GM18907 (cell line): ENCODE measurements at regions not wholly inside any gene's neighbourhood (a gene's known extent, or its start where the extent isn't known, plus 50 kb on each side); places are given as distances from the start of the nearest gene placed in this dataset.
A peak's percentile ranks its signal among the peaks of the same experiment; 100 is the strongest.

Experiments used
- ATAC-seq: cut with Tn5 transposase; IDR thresholded peaks from one replicate; pipeline ENCODE4 v1.9.1; 2021; ENCODE audit warnings: mild to moderate bottlenecking, moderate library complexity; ENCODE audit not compliant: unreplicated experiment

GRCh38 chr6:99091985-99092384 lies 144.2 kb upstream of the FBXL4 start:
- ATAC-seq = peak; percentile 89

DNA sequence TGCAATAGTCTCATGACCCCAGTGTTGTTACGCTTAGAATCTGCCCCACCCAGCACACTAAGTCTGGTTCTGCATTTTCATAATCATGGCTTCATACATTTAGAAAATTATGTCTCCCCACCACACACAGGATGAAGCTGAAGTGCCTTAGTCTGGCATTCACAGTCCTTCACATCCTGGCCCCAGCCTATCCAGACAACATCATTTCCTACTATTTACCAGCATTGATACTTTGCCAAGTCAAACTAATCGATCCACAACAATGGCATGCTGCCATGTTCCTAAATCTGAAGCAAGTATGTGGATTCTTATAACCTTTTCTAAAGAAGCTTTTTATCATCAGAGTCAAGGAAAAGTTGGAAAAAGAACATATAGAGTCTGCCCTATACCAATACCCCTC lies 132.4 kb upstream of the FBXL4 start:
- ATAC-seq = no peak

DNA sequence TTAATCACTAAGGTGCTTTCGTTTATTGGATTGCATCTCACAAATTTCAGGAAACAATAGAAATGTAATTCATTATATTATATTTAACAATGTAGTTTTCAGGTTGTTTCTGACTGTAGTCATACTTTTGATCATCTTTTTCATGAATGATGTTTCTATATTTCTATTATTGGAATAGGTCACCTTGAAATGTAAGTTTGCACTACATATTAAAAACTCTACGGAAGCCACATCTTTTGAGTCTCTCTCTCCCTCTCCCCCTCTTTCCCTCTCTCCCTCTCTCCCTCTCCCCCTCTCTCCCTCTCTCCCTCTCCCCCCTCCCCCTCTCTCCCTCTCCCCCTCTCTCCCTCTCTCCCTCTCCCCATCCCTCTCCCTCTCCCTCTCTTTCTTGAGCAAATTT lies 131.3 kb upstream of the FBXL4 start:
- no peak for ATAC-seq

GRCh38 chr6:99073223-99073622 lies 125.5 kb upstream of the FBXL4 start:
- ATAC-seq = no peak

GRCh38 chr6:99066044-99066443 lies 118.3 kb upstream of the FBXL4 start:
- ATAC-seq = no peak

- no peak for ATAC-seq
Measured at GRCh38 chr6:99064834-99065233, 117.1 kb upstream of the FBXL4 start.

- ATAC-seq = no peak
Measured at GRCh38 chr6:99036672-99037071, 88.9 kb upstream of the FBXL4 start.

DNA sequence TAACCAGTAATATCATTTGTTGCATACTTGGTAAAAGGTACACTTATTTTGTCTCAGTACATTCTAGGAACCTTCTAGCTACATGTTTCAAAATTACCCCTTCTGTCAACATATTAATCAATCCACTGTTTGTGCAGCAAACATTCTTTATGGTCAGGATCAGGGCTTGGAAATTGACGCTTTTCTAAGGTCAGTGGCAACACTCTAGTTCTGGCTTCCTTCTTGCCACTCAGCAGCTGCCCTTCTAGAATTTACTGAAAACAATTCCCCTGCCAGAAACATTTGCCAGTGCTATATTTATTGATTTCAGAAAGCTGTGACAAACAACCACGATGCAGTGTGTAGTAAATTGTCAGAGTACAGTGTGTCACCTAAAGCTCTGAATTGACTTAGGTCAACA lies 84.7 kb upstream of the FBXL4 start:
- no peak for ATAC-seq

DNA sequence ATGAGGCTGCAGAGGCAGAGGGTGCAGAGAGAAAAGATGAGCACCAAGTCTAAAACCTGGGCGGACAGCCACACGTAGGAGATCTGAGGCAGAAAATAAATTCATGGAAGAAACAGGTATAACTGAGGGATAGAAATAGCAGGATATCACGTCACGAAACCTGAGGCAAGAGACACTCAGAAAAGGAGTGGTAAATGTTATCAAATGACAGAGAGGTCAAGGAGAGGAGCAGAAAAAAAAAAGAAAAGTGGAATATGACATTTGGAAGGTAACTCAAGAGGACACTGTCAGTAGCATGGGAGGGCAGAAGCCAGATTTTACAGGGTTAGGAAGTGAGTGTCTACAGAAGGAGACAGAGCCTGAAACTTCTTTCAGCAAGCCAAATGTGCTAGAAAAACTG lies 84.2 kb upstream of the FBXL4 start:
- no peak for ATAC-seq

DNA sequence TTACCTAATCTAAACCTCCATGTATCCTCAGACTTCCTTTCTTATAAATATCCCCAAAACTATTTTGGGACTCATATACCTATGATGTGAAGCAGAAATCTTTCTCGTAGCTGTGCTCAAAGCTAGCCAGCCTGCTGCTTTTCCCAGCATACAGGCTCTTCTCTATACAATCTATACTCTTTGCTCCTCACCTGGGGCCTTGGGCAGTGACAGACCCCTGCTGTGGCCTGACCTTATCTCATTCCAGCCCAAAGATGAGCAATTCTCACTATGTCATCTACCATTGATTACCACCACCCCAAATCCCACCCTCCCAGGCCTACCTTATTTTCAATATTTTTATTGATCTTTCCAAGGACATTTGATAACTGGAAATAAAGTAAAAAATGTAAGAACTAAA lies 83.2 kb upstream of the FBXL4 start:
- no peak for ATAC-seq

GRCh38 chr6:99026135-99026534 lies 78.4 kb upstream of the FBXL4 start:
- ATAC-seq = no peak

- ATAC-seq = no peak
Measured at GRCh38 chr6:99024089-99024488, 76.3 kb upstream of the FBXL4 start.

DNA sequence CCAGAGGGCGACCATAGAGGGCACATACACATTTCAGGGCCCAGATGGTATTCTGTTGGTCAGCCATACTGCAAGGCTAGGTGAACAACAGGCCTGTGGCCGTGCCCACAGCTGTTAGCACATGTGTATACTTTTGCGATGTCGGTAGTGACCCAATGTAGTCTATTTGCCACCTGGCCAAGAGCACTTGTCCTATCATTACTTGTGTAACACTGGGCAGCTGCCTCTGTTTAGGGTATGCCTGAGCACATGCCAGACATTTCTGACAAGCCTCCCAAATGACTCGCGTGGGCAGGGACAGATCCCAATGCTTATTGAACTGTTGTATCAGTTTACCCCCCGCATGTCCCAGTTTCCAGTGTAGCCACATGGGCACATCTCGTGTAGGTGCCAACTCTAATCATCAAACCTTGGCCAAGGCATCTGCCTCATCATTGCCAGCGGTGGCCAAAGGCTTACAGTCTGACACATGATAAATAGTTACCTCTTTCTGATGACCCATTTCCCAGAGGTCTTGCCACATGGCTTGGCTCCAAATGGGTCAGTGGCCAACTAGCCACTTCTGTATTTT lies 74.4 kb upstream of the FBXL4 start:
- ATAC-seq = no peak

DNA sequence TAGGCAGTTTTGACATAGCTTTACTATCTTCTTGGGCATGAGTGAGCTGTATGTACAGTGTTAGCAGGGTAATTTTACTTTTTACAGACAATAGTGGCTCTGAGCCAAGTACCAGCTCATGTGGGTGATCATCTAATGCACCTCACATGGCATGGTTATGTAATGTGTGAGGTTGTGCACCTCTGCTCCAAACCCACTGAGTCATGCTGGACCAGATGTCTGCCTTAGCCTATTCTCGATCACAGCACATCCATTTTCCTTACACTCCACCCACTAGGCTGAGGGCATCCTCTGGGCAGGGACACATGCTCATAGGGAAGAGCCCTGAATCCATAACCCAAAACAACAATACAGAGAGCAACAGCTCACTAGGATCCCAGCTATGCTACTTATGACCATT lies 71.6 kb upstream of the FBXL4 start:
- ATAC-seq = no peak

DNA sequence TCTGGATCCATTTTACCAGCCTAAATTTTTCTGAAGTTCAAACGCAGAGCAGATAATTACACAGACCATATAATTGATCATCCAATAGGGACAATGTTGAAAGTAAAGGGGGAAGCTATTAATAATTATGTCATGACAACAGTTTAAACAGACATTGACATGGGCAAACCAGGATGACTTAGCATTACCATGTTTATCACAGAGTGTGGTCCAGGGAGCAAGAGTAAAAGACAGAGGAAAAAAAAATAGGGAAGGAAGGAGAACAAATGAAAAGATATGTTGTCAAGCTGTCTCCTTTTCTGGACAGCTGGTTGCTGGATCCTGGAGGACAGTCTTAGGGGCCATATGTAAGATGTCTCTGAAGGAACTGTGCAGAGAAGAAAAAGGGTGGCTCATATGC lies 69.4 kb upstream of the FBXL4 start:
- no peak for ATAC-seq

GRCh38 chr6:99016355-99016754 lies 68.6 kb upstream of the FBXL4 start:
- peak; percentile 91 for ATAC-seq

DNA sequence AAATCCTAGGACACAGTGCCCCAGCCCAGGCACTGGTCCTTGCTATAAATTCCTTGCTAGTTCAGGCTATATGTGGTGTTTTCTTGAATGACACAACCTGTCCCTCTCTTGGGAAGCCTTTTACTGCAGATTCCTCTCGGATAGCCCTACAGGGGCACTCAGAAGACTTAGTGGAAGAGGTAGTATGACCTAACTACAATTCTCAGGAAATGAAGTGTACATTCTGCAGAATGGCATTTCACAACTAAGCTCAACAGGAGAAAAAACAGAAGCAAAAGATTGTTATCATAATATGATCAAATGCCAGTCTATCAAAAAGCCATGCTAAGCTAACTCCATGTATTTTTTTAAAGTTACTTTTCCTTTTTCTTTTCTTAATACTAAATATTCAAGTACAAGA lies 66.3 kb upstream of the FBXL4 start:
- no peak for ATAC-seq

DNA sequence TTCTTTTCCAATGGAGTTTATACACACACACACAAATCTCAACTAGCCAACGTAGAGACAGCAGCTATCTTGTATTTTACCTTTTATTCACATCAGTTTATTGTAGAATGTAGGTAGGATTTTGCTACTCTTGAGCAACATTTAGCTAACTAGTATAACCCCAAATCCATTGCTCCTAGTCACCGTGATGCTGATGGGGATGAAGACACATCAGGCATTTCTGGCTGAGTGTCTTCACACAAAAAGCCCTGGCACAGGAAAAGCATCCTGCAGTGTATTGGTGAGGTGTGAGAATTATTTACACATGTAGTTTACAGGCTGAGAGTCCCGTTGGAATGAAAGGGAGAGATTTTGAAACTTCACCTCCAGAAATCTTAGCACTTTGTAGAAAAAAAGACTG lies 65.9 kb upstream of the FBXL4 start:
- ATAC-seq = no peak

DNA sequence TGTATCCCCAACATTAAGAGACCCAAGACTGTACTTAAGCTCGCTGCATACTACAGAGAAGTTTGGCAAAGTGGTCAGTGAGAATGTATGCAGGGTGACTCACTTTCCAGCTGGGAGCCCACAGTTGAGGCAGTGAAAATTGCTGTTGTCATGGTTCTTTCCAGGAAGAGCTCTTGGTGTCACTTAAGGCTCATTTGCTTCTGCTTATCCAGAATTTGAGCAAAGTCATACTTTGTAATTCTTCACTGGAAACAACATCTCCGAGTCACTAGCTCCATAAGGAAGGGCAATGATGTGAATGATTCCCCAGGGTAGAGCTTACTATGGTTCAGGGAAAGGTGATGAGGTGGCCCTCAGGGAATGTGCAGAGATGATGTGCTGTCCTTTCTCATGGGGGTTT lies 65.4 kb upstream of the FBXL4 start:
- ATAC-seq = no peak

- ATAC-seq = no peak
Measured at GRCh38 chr6:99011151-99011550, 63.4 kb upstream of the FBXL4 start.

DNA sequence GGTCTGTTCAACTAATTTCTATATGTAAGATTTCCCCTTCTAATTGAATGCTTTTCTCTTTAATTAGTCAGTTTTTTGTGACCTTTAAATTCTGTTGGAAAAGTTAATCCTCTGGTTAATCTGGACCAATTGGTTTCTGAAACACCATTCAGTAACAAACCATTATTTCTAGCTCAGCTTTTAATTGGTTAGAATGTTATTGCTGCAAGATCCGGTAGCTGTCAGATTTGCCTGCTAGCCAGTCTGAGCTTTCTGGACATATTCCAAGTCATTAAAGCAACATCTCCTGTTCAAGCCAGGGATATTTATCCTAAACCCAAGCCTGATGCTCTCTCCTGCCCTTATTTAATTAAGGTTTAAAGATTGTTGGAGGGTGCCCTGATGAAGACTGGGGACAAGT lies 55.1 kb upstream of the FBXL4 start:
- no peak for ATAC-seq

DNA sequence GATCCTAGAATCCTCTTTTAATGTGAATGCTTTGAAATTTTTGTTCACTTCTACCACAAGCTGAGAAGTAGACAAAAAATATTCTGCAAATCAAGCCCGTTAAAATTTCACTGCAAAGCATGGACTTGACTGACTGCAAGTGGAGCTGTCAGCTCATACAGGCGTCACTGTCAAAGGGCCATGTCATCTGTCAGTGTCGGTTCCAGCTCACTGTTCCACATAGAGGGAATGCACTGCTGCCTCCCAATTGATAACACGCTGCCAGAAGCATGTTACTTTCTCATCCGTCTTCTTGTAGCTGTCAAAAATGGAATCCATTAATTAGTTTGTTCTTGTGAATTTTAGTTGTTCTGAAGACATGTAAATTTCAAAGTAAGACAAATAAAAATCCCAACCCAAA lies 50.4 kb upstream of the FBXL4 start:
- ATAC-seq = no peak
